AG20443 (cell line): ENCODE measurements at regions not wholly inside any gene's neighbourhood (a gene's known extent, or its start where the extent isn't known, plus 50 kb on each side); places are given as distances from the start of the nearest gene placed in this dataset.
"Not testable (repeated sequence)": the region's sequence is repeated elsewhere in the genome, so short reads cannot be mapped to it uniquely, and the experiment has no call there.

ENCODE experiments used
- DNase-seq: peaks from one replicate; pipeline ENCODE4 v3.0.0; 2012; ENCODE audit warnings: low spot score, mixed read lengths

DNA sequence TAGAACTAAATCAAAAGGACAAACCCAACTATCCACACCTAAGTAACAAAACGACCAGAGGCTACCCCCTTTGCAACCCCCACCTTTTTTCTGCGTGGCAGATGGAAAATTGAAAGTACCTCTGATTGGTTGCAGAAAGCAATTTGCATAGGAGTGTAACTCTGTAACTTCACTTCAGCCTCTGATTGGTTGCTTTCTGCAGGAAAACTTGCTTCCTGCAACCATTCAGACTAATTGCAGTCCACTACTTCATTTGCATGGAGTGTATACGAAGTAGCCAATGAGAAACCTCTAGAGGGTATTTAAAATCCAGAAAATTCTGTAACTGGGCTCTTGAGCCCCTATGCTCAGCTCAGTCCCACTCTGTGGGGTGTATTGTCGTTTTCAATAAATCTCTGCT, 129.1 kb upstream of the OLIG3 start:
- no peak for DNase-seq

GRCh38 chr6:137625100-137625661, 131.0 kb upstream of the OLIG3 start:
- DNase-seq: no peak

- no peak for DNase-seq
Observed at GRCh38 chr6:137625808-137626207, 131.6 kb upstream of the OLIG3 start.

GRCh38 chr6:137630666-137631065, 136.5 kb upstream of the OLIG3 start:
- DNase-seq: no peak

DNA sequence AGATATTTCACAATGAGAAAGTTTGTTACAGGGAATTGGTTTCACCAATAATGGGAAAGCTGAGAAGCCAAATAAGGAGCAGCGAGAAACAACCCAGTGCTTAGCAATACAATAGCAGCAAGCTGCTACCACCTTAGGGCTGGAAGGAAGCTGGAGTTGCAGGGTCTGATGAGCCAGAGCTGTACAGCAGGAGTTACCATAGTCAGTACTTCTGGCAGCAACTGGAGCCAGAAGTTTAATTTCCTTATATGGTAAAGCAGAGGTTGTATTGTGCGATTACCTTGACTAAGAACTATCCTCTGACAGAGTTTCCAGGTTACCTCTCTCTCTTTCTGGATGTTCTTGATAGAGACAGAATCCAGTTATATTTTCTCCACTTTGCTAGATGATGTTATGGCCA, 137.1 kb upstream of the OLIG3 start:
- DNase-seq: no peak

- not testable (repeated sequence) for DNase-seq
Observed at GRCh38 chr6:137634177-137634576, 140.0 kb upstream of the OLIG3 start.

- peak; percentile 81 for DNase-seq
Observed at GRCh38 chr6:137637121-137637520, 142.9 kb upstream of the OLIG3 start.

DNA sequence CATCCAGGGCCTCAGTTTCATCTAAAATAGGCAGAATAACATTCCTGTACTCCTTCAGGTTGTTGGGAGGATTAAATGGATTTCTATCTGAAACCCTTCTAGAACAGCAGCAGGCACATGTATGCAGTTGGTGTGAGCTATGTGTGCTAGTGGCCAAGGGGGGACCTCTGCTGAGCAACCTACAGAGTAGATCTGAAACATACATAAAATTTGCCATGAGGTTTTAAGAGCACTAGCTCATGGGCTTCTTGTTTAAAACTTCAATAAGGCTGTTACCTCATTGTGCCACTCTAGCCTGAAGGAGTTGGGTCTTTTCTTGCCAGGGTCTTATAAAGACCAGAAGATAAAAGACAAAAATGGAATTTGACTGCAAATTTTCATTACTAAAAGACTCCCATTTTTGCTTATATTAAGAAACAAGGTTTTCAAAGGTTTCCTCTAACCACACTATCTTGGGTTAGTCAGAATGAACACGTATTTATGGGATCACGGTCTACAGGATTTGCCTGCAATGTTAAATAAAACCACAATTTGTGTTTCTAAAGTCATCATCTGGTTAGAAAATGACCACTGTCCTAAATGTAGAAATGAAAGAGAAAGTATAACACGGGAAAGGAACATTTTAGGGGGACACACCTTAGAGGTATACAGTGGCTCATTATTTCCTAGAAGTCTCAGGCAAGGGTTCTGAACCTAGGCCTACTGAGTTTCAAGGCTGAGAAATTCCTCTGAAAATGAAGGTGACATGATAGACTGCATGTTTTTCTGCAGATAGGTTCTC, 144.9 kb upstream of the OLIG3 start:
- DNase-seq: no peak

DNA sequence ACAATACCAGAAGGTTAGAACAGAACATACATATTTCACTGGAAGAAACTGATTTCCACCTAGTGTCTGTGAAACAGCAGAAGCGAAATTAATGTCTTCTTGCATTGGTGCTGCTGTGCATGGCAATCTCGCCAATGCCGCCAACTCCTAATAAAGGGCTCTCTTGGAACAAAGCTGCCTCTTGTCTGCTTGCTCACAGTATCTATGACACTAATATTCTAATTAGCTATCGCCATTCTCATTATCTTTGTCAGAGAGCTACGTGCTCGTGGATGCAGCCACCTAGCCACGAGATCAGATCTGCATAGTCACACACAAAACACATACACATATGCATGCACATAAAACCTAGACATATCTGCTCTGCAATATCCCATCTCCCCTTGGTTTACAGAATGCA, 145.9 kb upstream of the OLIG3 start:
- no peak for DNase-seq

DNA sequence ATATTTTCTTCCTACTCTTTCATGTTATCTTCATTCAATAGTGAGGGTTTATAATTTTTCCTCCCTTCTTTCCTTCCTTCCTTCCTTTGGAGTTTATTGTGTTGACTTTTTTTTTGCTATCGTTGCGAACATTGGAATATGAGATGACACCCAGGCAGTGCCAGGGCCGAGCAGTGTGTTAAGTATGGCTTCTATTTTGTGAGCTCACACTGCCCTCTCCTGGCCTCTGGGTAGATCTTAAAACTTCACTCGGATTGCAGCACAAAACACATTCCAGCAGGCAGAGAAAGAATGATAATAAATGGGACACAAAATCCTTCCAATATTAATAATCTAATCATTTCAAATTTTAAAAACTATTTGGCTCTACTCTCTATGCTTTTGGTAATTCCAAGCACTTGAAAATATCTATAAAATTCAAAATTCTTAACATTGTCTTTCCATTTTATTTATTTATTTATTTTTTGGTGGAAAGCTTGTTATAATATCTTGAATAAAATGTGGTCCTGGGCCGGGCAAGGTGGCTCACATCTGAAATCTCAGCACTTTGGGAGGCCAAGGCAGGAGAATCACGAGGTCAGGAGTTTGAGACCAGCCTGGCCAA, 147.4 kb upstream of the OLIG3 start:
- peak; percentile 77 for DNase-seq

GRCh38 chr6:137643210-137643609, 149.0 kb upstream of the OLIG3 start:
- DNase-seq: not testable (repeated sequence)

DNA sequence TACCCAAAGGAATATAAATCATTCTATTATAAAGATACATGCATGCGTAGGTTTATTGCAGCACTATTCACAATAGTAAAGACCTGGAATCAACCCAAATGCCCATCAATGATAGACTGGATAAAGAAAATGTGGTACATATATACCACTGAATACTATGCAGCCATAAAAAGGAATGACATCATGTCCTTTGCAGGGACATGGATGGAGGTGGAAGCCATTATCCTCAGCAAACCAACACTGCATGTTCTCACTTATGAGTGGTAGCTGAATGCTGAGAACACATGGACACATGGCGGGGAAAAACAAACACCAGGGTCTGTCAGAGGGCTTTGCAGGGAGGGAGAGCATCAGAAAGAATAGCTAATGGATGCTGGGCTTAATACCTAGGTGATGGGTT, 149.4 kb upstream of the OLIG3 start:
- DNase-seq: not testable (repeated sequence)

GRCh38 chr6:137645850-137646249, 151.7 kb upstream of the OLIG3 start:
- no peak for DNase-seq

- DNase-seq: no peak
Observed at GRCh38 chr6:137646484-137646883, 152.3 kb upstream of the OLIG3 start.

DNA sequence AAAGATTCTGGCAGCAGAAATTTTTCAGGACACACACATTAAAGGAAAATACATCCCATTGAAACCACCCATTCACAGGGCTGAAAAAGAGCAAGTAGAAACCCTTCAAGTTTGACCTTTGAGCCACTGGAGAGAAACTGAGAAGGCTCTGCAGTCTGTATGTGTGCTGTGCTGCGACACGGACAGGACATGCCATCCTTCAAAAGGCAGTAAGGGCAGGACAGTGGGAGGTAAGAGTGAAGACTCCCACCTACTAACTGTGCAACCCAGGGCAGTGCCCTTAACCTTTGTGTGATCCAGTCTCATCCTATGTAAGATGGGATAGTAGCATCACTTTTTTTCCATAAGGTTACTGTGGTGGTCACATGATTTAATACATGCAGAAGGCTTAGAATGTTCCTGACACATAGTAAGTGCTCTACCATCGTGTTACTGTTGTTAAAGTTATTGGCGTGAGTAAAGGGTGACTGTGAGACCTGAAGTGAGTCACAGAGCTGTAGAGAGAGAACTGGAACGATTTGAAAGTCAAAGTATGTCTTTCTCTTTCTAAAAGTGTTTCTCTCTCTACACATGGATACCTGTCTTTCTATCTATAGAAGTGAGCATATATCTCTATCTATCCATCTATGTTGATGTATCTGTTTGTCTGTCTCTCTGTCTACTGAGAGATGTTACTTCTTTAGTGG, 153.7 kb upstream of the OLIG3 start:
- peak; percentile 18 for DNase-seq

DNA sequence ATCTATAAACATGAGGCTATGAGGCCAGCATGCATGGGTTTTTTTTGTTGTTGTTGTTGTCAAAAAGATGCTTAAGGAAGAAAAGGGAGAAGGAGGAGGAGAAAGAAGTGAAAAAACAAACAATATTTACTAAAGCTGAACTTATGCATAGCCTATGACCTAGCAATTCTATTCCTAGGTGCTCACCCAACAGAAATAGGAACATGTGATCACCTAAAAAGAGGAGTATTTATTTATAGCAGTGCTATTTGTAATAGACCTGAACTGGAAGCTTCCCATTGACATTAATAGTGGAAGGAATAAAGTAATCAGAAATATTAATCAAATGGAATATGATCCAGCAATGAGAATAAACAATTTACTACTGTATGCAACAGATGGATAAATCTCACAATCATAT, 156.5 kb upstream of the OLIG3 start:
- no peak for DNase-seq

DNA sequence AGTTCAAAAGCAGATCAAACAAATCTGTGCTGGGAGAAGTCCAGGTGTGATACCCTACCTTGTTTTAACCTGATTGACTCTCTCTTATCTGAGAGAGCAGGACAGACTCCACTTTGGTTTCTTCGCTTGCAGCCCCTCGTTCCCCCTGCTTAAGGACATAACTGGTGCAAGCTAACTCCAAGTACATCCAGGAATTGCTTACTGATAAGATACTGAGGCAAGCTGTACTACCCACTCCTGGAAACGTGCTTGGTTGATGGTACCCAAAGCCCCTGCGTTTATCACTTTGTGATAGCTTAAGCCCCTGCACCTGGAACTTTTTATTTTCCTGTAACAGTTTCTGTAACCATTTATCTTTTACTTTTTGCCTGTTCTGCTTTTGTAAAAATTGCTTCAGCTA, 157.0 kb upstream of the OLIG3 start:
- no peak for DNase-seq

DNA sequence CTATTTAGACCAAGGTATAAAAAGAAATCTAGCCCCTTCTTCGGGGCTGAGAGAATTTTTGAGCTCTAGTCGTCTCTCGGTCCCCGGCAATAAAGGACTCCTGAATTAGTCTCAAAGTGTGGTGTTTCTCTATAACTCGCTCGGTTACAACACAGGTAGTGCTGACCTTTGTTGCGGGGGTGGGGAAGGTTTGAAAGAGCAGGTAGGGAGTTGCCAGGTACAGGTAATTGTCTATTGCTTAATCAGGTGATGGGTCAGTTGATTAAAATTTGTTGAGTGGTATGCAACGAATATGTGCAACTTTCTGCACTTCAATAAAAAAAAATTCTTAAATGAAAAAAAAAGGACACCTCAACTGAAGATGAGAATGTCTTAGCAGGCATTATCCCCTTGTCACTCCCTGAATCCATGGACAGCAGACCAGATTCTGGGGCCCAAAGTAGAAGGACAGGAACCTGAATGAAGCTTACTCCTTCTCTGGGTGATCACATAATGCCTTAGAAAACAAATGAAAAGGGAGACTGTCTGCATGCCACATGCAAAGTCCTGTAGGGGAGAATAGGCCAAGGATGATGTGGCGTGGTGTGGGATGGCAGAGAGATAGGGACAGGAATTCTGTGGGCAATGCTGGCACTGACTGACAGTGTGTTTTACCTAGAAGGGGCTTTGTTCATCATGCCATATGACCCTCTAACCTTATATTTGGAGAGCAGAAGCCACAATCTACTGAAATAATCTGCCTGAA, 157.6 kb upstream of the OLIG3 start:
- DNase-seq: no peak

DNA sequence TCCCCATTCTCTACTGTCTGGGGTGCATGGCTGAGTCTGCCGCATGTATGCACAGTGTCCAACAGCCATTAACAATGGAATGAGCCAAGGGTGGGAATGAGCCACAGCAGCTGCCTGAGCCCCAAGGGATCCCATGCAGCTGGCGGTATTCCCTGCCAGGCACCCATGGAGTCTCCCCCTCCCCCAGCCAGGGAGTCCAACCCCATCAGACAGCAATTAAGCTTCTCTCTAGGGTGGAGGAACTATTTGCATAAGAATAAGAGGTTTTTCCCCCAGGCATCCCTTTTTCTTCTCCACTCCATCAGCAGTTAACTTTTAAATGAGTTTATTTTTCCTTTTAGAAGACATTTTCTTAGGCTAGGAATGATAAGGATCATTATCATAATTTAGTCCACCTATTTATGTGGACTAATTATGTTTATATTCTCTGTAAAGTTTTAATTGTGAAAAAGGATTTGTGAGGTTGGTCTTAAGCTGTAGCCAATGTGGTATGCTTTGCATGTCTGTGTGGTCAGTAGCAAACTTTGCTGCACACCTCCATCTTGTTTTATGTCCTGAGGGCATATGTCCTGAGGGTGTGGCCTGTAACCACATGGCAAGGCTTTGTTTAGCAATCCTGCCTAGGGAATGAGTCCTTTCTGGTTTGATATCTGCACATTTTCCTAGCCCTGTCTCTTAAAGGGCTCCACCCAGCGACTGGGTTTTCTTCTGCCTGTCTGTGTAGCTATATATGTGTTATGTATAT, 158.9 kb upstream of the OLIG3 start:
- no peak for DNase-seq

DNA sequence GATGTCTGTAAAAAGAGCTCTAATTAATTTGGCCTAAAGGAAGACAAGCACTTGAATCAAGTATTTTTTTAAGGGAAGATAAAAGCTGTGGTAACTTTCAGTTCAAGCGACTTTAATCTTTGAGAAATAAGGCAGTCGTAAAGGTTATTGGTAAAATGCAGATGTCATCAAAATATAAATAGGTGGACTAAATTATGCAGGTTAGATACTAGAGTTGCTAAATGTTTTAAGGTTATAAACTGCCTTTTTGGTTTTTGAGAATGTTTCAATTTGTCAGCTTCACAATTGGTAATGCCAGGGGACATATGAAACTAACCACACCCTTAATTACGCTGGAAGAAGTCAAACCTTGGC, 159.5 kb upstream of the OLIG3 start:
- DNase-seq: no peak

DNA sequence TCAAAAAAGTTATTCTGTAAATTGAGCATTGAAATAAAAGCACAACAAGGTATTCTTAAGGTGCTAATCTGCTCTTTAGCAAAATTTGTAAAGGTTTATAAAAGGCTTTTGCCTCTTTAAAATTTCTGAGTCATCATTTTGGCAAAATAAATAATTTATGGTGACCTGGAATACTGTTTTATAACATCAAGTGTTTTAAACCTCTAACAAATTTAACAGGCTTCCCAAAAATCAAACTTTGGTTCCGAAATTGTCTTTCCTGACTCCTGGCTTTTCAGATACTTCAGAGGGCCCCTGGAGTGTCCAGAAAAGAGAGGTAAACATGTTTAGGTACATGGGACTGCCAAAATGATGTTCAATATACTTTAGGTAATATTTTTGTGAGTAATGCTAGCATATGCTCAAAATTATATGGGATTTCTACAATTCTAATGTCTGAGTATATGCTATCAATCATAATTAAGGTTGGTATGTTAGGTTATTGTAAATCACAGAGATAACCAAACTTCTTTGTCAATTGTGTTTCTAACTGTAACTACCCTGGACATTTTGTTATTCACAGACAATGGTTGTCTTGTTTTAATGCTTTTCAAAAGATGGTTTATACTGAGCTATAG, 160.3 kb upstream of the OLIG3 start:
- no peak for DNase-seq
